T-helper 1 cell treated with Interleukin-12 subunit alpha and Interleukin-12 subunit beta and Interleukin-4 antibody, amounts not matched to agents 30 μg/mL and 1 μg/mL, for 36 hours (primary cell): ENCODE measurements at regions not wholly inside any gene's neighbourhood (a gene's known extent, or its start where the extent isn't known, plus 50 kb on each side); places are given as distances from the start of the nearest gene placed in this dataset.

Source experiments
- H3K27ac Mint-ChIP-seq: one replicate; pipeline ENCODE4 v1.8.0; 2021; ENCODE audit warnings: mild to moderate bottlenecking, mixed read lengths
- H3K27me3 Mint-ChIP-seq: one replicate; pipeline ENCODE4 v1.8.0; 2021; ENCODE audit warnings: low read depth, mixed read lengths
- H3K36me3 Mint-ChIP-seq: one replicate; pipeline ENCODE4 v1.8.0; 2021; ENCODE audit warnings: low read depth, mixed read lengths
- H3K4me1 Mint-ChIP-seq: one replicate; pipeline ENCODE4 v1.8.0; 2021; ENCODE audit warnings: low read depth, mixed read lengths
- H3K4me3 Mint-ChIP-seq: one replicate; pipeline ENCODE4 v1.8.0; 2021; ENCODE audit warnings: mild to moderate bottlenecking, moderate library complexity, mixed read lengths
- H3K9me3 Mint-ChIP-seq: one replicate; pipeline ENCODE4 v1.8.0; 2021; ENCODE audit warnings: mixed read lengths

GRCh38 chr18:71529703-71530303 lies 1014.3 kb downstream of the CBLN2 start:
- no peak overlapping the region for H3K4me3 Mint-ChIP-seq
- no peaks in the 10 kb centered on the region for H3K27me3 Mint-ChIP-seq
- no peak overlapping the region for H3K27ac Mint-ChIP-seq
- no peaks in the 10 kb centered on the region for H3K9me3 Mint-ChIP-seq
- H3K36me3 Mint-ChIP-seq: no peaks in the 10 kb centered on the region
- H3K4me1 Mint-ChIP-seq: no peaks in the 10 kb centered on the region

- Mint-ChIP-seq H3K36me3 (no peaks in the 10 kb centered on the region), H3K4me1 (no peaks in the 10 kb centered on the region), H3K27ac (no peak overlapping the region), H3K27me3 (no peaks in the 10 kb centered on the region), H3K9me3 (no peaks in the 10 kb centered on the region), H3K4me3 (no peak overlapping the region)
Measured at GRCh38 chr18:71523483-71524435, 1020.4 kb downstream of the CBLN2 start.

GRCh38 chr18:71505526-71505925 lies 1038.6 kb downstream of the CBLN2 start:
- Mint-ChIP-seq H3K9me3 (peaks cover 12% of the 10 kb centered on the region), H3K27ac (no peak overlapping the region), H3K36me3 (no peaks in the 10 kb centered on the region), H3K27me3 (no peaks in the 10 kb centered on the region), H3K4me3 (no peak overlapping the region), H3K4me1 (no peaks in the 10 kb centered on the region)

- Mint-ChIP-seq H3K4me1 (no peaks in the 10 kb centered on the region), H3K27ac (no peak overlapping the region), H3K36me3 (no peaks in the 10 kb centered on the region), H3K27me3 (no peaks in the 10 kb centered on the region), H3K4me3 (no peak overlapping the region), H3K9me3 (peaks cover 12% of the 10 kb centered on the region)
Measured at GRCh38 chr18:71503222-71503621, 1040.9 kb downstream of the CBLN2 start.

DNA sequence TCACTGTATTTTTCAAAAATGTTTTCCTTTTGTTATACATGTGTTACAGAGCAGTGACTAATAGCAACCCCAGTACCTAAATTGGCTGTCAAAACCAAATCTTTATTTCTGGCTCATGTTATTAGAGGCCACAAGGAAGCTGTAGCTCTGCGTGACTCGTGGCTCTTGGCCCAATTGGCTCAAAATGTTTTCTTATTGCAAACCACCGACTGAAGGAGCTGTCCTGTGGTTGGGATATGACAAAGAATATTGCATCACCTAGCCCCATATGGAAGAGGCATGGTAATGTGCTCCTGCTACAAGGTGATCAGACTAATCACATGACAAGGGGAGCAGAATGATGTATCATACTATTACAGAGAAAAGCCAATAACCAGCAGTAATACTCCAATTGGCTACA lies 1058.5 kb downstream of the CBLN2 start:
- Mint-ChIP-seq H3K4me1 (no peaks in the 10 kb centered on the region), H3K9me3 (peaks cover 3% of the 10 kb centered on the region), H3K27me3 (no peaks in the 10 kb centered on the region), H3K36me3 (no peaks in the 10 kb centered on the region), H3K4me3 (no peak overlapping the region), H3K27ac (no peak overlapping the region)

DNA sequence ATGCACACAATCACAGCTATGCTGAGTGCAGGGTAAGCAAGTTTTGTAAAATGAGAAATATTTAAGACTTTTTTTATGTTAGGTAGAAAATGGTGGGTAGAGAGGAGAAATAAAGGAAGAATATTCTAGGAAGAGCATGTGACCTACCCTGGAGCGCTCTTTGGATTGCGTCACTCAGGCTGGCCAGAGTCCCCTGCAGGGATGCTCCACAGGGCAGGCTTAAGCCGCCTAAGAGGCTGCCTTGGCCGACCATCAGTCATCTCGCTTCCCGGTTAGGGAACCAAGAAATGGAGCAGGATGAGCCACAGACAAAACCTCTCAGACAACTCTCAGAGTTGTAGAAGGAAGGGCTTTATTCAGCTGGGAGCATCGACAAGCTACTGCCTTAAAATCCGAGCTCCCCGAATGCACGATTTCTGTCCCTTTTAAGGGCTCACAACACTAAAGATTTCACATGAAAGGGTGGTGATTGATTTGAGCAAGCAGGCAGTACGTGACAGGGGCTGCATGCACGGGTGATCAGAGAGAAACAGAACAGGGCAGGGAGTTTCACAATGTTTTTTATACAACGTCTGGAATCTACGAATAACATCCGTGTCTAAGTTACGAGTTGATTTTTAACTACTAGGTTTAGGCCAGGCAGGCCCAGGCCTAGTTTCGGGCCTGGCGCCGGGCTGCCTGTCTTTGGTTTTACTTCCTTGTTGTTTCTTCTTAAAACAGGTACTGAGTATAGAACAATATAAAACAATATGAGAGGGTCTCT lies 1072.0 kb downstream of the CBLN2 start:
- no peaks in the 10 kb centered on the region for H3K27me3 Mint-ChIP-seq
- no peaks in the 10 kb centered on the region for H3K4me1 Mint-ChIP-seq
- no peak overlapping the region for H3K27ac Mint-ChIP-seq

DNA sequence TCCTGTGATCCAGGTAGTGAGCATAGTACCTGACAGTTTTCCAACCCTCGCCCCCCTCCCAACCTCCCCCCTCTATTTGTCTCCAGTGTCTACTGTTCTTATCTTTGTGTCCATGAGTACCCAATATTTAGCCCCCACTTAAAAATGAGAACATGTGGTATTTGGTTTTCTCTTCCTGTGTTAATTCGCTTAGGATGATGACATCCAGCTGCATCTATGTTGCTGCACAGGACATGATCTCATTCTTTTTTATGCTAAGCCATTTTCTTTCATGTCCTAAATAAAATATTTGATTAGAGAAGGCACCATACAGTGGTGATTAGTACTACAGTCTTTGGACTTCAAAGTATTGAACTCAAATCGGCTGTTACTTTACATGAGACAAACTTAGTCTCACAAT lies 1087.9 kb downstream of the CBLN2 start:
- Mint-ChIP-seq H3K27ac (no peak overlapping the region), H3K4me3 (no peak overlapping the region), H3K27me3 (no peaks in the 10 kb centered on the region), H3K4me1 (no peaks in the 10 kb centered on the region), H3K36me3 (no peaks in the 10 kb centered on the region), H3K9me3 (no peaks in the 10 kb centered on the region)

More for the DNA sequence above, 1072.0 kb downstream of the CBLN2 start:
- no peak overlapping the region for H3K4me3 Mint-ChIP-seq
- H3K36me3 Mint-ChIP-seq: no peaks in the 10 kb centered on the region
- H3K9me3 Mint-ChIP-seq: peaks cover 3% of the 10 kb centered on the region

DNA sequence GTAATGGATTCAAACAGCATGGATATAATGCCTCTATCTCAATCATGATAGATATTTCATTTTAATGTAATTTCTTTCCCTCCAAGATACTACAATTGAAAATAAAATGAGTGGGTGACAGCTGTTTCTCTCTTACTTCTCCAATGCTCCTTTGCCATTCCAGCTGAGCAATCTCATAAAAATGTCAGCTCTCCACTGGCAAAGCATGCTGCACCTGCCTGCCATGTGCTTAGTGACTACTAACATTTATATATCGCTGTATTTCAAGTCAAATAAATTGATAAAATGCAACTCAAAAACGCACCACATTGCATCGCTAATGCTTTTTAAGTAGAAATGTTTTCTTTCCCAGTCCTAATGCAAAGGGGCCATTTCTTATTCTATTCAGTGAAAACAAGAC lies 1093.9 kb downstream of the CBLN2 start:
- Mint-ChIP-seq H3K4me1 (no peaks in the 10 kb centered on the region), H3K27me3 (no peaks in the 10 kb centered on the region), H3K36me3 (no peaks in the 10 kb centered on the region), H3K4me3 (no peak overlapping the region), H3K9me3 (no peaks in the 10 kb centered on the region), H3K27ac (no peak overlapping the region)

DNA sequence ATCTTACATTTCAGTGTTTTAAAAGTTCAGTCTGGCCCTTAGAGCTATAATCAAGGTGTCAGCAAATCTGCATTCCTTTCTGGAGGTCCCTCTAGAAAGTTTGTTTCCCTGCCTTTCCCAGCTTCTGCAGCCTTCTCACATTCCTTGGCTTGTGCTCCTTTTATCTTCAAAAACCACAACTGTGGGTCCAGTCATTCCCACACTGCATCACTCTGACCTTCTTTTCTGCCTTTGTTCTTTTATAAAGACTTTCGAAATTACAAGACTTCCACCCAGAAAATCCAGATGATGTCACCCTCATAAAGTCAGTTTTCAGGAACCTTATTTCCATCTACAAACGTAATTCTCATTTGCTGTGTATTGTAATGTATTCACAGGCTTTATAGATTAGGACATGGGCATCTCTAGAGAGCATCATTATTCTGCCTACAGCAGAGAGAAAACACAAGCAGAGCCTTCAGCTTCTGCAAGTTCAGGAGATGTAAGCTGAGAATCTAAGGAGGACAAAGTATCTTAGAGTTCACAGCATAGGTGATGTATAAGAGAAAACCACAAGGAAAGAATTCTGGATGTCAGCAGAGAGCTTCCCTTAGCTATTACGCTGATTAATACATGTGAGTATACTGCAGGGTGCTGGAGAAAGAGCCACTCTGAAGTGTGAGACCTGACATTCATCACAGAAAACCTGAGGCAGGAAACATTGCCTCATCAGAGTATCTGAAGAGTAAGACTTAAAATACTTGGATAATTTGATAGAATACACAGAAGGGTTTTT lies 1100.2 kb downstream of the CBLN2 start:
- no peaks in the 10 kb centered on the region for H3K36me3 Mint-ChIP-seq
- H3K4me1 Mint-ChIP-seq: no peaks in the 10 kb centered on the region
- peaks cover 4% of the 10 kb centered on the region for H3K9me3 Mint-ChIP-seq
- no peaks in the 10 kb centered on the region for H3K27me3 Mint-ChIP-seq
- no peak overlapping the region for H3K4me3 Mint-ChIP-seq
- no peak overlapping the region for H3K27ac Mint-ChIP-seq

- H3K9me3 Mint-ChIP-seq: peaks cover 4% of the 10 kb centered on the region
- no peaks in the 10 kb centered on the region for H3K27me3 Mint-ChIP-seq
- no peak overlapping the region for H3K27ac Mint-ChIP-seq
- H3K4me1 Mint-ChIP-seq: no peaks in the 10 kb centered on the region
- no peak overlapping the region for H3K4me3 Mint-ChIP-seq
- no peaks in the 10 kb centered on the region for H3K36me3 Mint-ChIP-seq
Measured at GRCh38 chr18:71442731-71443141, 1101.4 kb downstream of the CBLN2 start.

DNA sequence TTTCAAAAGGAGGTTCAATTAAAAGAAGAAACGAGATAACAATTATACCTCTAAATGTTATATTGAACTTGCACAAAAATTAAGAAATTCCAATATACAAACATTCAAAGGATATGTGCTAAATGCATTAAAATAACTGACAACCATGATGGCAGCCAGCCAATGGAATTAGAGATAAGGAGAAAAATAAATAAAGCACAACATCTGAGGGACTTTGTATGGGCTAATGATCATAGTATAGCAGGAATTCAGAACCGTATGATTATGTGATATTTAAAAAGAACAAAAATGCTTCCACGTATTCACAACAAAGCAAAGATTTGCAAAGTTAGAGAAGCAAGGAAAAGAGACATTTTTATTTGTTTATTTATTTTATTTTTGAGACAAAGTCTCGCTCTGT lies 1103.0 kb downstream of the CBLN2 start:
- H3K36me3 Mint-ChIP-seq: no peaks in the 10 kb centered on the region
- peaks cover 4% of the 10 kb centered on the region for H3K9me3 Mint-ChIP-seq
- no peak overlapping the region for H3K27ac Mint-ChIP-seq
- no peak overlapping the region for H3K4me3 Mint-ChIP-seq
- no peaks in the 10 kb centered on the region for H3K4me1 Mint-ChIP-seq
- no peaks in the 10 kb centered on the region for H3K27me3 Mint-ChIP-seq

GRCh38 chr18:71437511-71437910 lies 1106.6 kb downstream of the CBLN2 start:
- Mint-ChIP-seq H3K4me3 (no peak overlapping the region), H3K36me3 (no peaks in the 10 kb centered on the region), H3K27ac (no peak overlapping the region), H3K9me3 (no peaks in the 10 kb centered on the region), H3K27me3 (no peaks in the 10 kb centered on the region), H3K4me1 (no peaks in the 10 kb centered on the region)

DNA sequence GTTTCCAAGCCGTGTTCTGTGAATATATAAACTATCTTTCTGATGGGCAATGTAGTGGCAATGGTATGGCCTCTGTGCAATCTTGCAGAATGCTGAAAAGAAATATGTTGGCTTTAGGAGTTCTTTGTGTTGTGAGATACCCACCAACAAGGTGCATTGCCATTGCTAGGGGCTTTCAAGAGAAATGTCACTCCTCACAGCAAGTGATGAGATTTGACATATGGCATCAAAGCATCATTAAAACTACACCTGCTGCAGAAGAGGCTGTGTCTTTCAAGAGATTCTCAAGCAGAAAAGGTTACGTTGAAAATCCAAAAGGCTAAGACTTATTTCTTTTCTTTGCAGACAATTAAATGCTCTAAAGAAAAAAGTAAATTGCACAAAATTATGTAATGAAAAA lies 1110.8 kb downstream of the CBLN2 start:
- Mint-ChIP-seq H3K27me3 (no peaks in the 10 kb centered on the region), H3K4me1 (no peaks in the 10 kb centered on the region), H3K27ac (no peak overlapping the region), H3K4me3 (no peak overlapping the region), H3K9me3 (no peaks in the 10 kb centered on the region), H3K36me3 (no peaks in the 10 kb centered on the region)

GRCh38 chr18:71431689-71432088 lies 1112.5 kb downstream of the CBLN2 start:
- Mint-ChIP-seq H3K4me3 (no peak overlapping the region), H3K27me3 (no peaks in the 10 kb centered on the region), H3K36me3 (no peaks in the 10 kb centered on the region), H3K4me1 (no peaks in the 10 kb centered on the region), H3K27ac (no peak overlapping the region), H3K9me3 (no peaks in the 10 kb centered on the region)
